ENCODE measurements at regions not wholly inside any gene's neighbourhood (a gene's known extent, or its start where the extent isn't known, plus 50 kb on each side); places are given as distances from the start of the nearest gene placed in this dataset.

GRCh38 chr18:28526196-28526595 is 349.3 kb upstream of the CDH2 start:
- no peak overlapping the region for H2AFZ ChIP-seq (ENCODE audit: insufficient read depth, low read depth, low read length, poor library complexity, severe bottlenecking)

More at GRCh38 chr18:28526196-28526595, 349.3 kb upstream of the CDH2 start:
- Histone ChIP-seq H3K9ac (ENCODE audit: low read length) (no peak overlapping the region), H3K4me2 (replicated peaks; ENCODE audit: low read depth, low read length, poor library complexity, severe bottlenecking) (no peak overlapping the region), H3K4me1 (ENCODE audit: control insufficient read depth in 2 of 2, insufficient read depth in 2 of 2, low read length in 2 of 2) (no peaks in the 10 kb centered on the region), H3K4me3 (ENCODE audit: control extremely low read depth in 1 of 5, extremely low read depth in 1 of 5, insufficient read depth in 1 of 5, low read depth in 2 of 5, low read length in 4 of 5) (no peak overlapping the region), H4K20me1 (ENCODE audit: control insufficient read depth, insufficient read depth, low read length, poor library complexity, severe bottlenecking) (no peaks in the 10 kb centered on the region), H3K27me3 (replicated peaks in 1 of 4; ENCODE audit: control extremely low read depth in 1 of 4, control insufficient read depth in 3 of 4, insufficient read depth in 4 of 4, low read length in 3 of 4) (no peaks in the 10 kb centered on the region), H3K36me3 (replicated peaks in 1 of 2; ENCODE audit: control extremely low read depth in 1 of 2, control insufficient read depth in 1 of 2, extremely low read depth in 1 of 2, insufficient read depth in 2 of 2, low read length in 1 of 2) (no peaks in the 10 kb centered on the region), H3K9me3 (ENCODE audit: control extremely low read depth in 1 of 3, control insufficient read depth in 2 of 3, insufficient read depth in 1 of 3, low read length in 2 of 3) (peaks cover 0 to under 1% (median 0%) of the 10 kb centered on the region in 3 donors), H3K79me2 (ENCODE audit: control insufficient read depth, insufficient read depth, low read length) (no peaks in the 10 kb centered on the region), H3K27ac (ENCODE audit: low read length in 2 of 2) (no peak overlapping the region)
- Mint-ChIP-seq H3K9me3 (ENCODE audit: insufficient read depth) (peaks cover 3% of the 10 kb centered on the region), H3K27me3 (no peaks in the 10 kb centered on the region), H3K4me3 (no peak overlapping the region), H3K27ac (no peak overlapping the region), H3K4me1 (no peaks in the 10 kb centered on the region)
- TF ChIP-seq EZH2 (IDR thresholded peaks at IDR 0.05; ENCODE audit: borderline replicate concordance, insufficient read depth, low read depth, low read length, poor library complexity, severe bottlenecking) (no peak), CTCF (IDR thresholded peaks at IDR 0.05) (no peak)
- ChIA-PET POLR2A (no interaction called here), CTCF (no interaction called here)
- no peak for ATAC-seq (ENCODE audit: low read depth)
- no peak for DNase-seq
- intact Hi-C loops (cut with micrococcal nuclease): no loop called here
- 100% methylated on average over 1 of the region's 1 CpG for WGBS (ENCODE audit: insufficient coverage)

Measured in B cell (primary cell).